ENCODE measurements at regions not wholly inside any gene's neighbourhood (a gene's known extent, or its start where the extent isn't known, plus 50 kb on each side); places are given as distances from the start of the nearest gene placed in this dataset.

DNA sequence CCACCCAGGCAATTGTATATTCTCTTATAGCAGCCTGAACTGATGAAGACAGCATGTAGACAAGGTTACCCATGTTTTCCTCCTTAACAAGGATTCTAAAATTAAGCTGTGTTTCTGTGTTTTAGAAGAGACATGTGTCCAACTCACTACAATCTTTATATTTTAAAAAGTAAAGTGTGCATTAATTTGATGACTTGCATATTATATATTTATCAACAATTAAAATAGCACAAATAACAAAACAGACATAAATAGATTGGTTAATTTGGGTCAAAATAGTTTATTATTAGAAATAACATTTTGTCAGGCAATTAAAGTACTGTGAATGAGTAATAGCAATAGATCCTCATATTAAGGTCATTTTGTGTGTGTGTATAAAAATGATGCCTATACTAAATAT lies 357.1 kb downstream of the PDGFC start:
- DNase-seq = no peak
- TF ChIP-seq POLR2A (IDR thresholded peaks at IDR 0.05) (no peak), POLR2AphosphoS5 (IDR thresholded peaks at IDR 0.05) (no peak)
- TF ChIP-seq, protein P1, sequence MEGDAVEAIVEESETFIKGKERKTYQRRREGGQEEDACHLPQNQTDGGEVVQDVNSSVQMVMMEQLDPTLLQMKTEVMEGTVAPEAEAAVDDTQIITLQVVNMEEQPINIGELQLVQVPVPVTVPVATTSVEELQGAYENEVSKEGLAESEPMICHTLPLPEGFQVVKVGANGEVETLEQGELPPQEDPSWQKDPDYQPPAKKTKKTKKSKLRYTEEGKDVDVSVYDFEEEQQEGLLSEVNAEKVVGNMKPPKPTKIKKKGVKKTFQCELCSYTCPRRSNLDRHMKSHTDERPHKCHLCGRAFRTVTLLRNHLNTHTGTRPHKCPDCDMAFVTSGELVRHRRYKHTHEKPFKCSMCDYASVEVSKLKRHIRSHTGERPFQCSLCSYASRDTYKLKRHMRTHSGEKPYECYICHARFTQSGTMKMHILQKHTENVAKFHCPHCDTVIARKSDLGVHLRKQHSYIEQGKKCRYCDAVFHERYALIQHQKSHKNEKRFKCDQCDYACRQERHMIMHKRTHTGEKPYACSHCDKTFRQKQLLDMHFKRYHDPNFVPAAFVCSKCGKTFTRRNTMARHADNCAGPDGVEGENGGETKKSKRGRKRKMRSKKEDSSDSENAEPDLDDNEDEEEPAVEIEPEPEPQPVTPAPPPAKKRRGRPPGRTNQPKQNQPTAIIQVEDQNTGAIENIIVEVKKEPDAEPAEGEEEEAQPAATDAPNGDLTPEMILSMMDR (IDR thresholded peaks at IDR 0.05 in 8 of 11, conservative IDR thresholded peaks at IDR 0.05 in 3 of 11) = no peak
- Histone ChIP-seq H3K36me3 (no peaks in the 10 kb centered on the region), H3K4me3 (no peak overlapping the region), H3K27ac (no peak overlapping the region), H3K4me1 (no peaks in the 10 kb centered on the region), H3K9me3 (no peaks in the 10 kb centered on the region), H3K27me3 (replicated peaks in 1 of 7) (no peaks in the 10 kb centered on the region)
- intact Hi-C loops (cut with DNase I; ENCODE audit: low total_unique reads) = no loop called here

DNA sequence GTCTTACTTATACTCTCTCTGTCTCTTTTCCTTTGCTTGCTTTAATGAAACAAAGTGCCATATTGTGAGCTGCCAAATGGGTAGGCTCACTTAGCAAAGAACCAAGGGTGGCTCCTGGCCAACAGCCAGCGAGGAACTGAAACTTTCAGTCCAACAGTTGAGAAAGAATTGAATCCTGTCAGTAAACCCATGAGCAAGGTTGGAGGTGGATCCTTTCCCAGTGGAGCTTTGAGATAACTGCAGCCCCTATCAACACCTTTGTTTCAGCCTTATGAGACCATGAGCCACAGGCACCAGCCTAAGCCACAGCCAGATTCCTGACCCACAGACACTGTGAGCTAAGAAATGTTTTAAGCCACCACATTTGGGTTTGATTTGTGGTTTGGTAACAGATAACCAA lies 362.2 kb downstream of the PDGFC start:
- WGBS, 5 donors = 44 to 81% (median 68%) methylated on average over 1 of the region's 1 CpG

DNA sequence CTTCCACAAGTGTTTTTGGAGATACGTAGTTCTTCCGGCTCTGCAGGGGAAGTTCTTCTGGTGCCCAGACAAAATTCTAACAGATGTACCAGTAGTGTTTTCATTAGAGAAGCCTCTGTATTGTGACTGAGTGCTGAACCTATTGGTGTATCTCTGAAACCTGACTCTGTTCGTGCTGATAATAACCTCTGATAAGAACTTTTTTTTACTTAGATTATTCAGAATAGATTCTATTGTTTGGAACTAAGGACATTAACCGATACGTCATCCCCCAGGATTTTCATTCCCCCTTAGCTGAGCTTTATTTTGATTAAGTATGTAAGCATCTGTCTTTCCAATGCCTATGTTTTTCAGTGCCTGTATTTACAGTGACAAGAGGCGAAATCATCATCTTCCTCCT lies 362.9 kb downstream of the PDGFC start:
- WGBS, 5 donors = 53 to 73% (median 57%) methylated on average over 6 of the region's 6 CpGs
- Histone ChIP-seq H3K27me3 (replicated peaks in 1 of 7) (no peaks in the 10 kb centered on the region), H3K9me3 (no peaks in the 10 kb centered on the region), H3K4me3 (no peak overlapping the region), H3K27ac (no peak overlapping the region), H3K4me1 (no peaks in the 10 kb centered on the region), H3K36me3 (no peaks in the 10 kb centered on the region)
- no peak for DNase-seq
- TF ChIP-seq, protein P1 (IDR thresholded peaks at IDR 0.05 in 8 of 11, conservative IDR thresholded peaks at IDR 0.05 in 3 of 11) = no peak
- TF ChIP-seq POLR2A (IDR thresholded peaks at IDR 0.05) = no peak
- TF ChIP-seq POLR2AphosphoS5 (IDR thresholded peaks at IDR 0.05) = no peak
- intact Hi-C loops (cut with DNase I; ENCODE audit: low total_unique reads) = no loop called here

More for the DNA sequence above, 362.2 kb downstream of the PDGFC start:
- DNase-seq = no peak
- H3K4me1 ChIP-seq = no peaks in the 10 kb centered on the region
- no peaks in the 10 kb centered on the region for H3K27me3 ChIP-seq (replicated peaks in 1 of 7)
- intact Hi-C loops (cut with DNase I; ENCODE audit: low total_unique reads) = no loop called here
- H3K27ac ChIP-seq = no peak overlapping the region
- TF ChIP-seq POLR2AphosphoS5 (IDR thresholded peaks at IDR 0.05) = no peak
- TF ChIP-seq, protein P1 (IDR thresholded peaks at IDR 0.05 in 8 of 11, conservative IDR thresholded peaks at IDR 0.05 in 3 of 11) = no peak
- TF ChIP-seq POLR2A (IDR thresholded peaks at IDR 0.05) = no peak
- no peak overlapping the region for H3K4me3 ChIP-seq
- no peaks in the 10 kb centered on the region for H3K9me3 ChIP-seq
- no peaks in the 10 kb centered on the region for H3K36me3 ChIP-seq

DNA sequence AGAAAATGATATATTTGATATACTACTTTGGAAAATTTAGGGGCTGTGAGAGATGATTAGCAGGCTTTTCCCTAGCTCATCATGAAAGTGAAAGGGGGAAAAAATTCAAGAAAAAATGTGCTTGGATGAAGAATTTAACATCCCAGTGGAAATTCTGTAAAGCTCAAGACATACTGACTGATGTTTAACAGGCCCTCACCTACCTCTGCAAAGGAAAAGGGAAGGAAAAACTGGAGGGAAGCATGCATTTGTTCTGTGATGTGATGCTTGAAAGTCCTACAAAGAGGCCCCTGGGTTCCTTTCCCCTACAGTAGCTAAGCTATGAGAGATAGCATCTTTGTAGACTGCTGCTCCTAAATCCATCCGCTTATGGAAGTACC lies 364.1 kb downstream of the PDGFC start:
- H3K36me3 ChIP-seq = no peaks in the 10 kb centered on the region
- H3K4me1 ChIP-seq = no peaks in the 10 kb centered on the region
- TF ChIP-seq POLR2A (IDR thresholded peaks at IDR 0.05) = no peak
- TF ChIP-seq POLR2AphosphoS5 (IDR thresholded peaks at IDR 0.05) = no peak
- TF ChIP-seq, protein P1 (IDR thresholded peaks at IDR 0.05 in 8 of 11, conservative IDR thresholded peaks at IDR 0.05 in 3 of 11) = no peak
- H3K27ac ChIP-seq = no peak overlapping the region
- intact Hi-C loops (cut with DNase I; ENCODE audit: low total_unique reads) = no loop called here
- DNase-seq = no peak
- H3K27me3 ChIP-seq (replicated peaks in 1 of 7) = no peaks in the 10 kb centered on the region
- no peaks in the 10 kb centered on the region for H3K9me3 ChIP-seq
- no peak overlapping the region for H3K4me3 ChIP-seq
- 78 to 94% (median 88%) methylated on average over 1 of the region's 1 CpG for whole genome bisulfite sequencing, 5 donors

Data from spleen (tissue), 11 donors.